Loucy (cell line): ENCODE measurements at regions not wholly inside any gene's neighbourhood (a gene's known extent, or its start where the extent isn't known, plus 50 kb on each side); places are given as distances from the start of the nearest gene placed in this dataset.

Source experiments
- H2AFZ ChIP-seq: fragments of 200-600 bp; sonication (generic); 2 replicates; pipeline ENCODE4 v1.6.0; 2016; ENCODE audit warnings: antibody characterized with exemption, mild to moderate bottlenecking, low read length, moderate library complexity
- H3F3A ChIP-seq: fragments of 200-600 bp; 2 replicates; pipeline ENCODE4 v1.6.0; 2016; ENCODE audit warnings: antibody characterized with exemption, low read depth, mild to moderate bottlenecking
- H3K27me3 ChIP-seq: fragments of 200-600 bp; sonication (generic); 2 replicates; pipeline ENCODE4 v1.6.1; 2014; ENCODE audit warnings: low read length, mild to moderate bottlenecking; ENCODE audit not compliant: insufficient read depth, poor library complexity, severe bottlenecking
- H3K36me3 ChIP-seq: fragments of 200-600 bp; sonication (generic); 2 replicates; pipeline ENCODE4 v1.6.1; 2016; ENCODE audit warnings: low read length; ENCODE audit not compliant: insufficient read depth
- H3K4me1 ChIP-seq: fragments of 200-600 bp; sonication (generic); 2 replicates; pipeline ENCODE4 v1.5.1; 2014; ENCODE audit warnings: low read length, mild to moderate bottlenecking; ENCODE audit not compliant: insufficient read depth, poor library complexity, severe bottlenecking
- H3K4me2 ChIP-seq: fragments of 200-600 bp; sonication (generic); 2 replicates; pipeline ENCODE4 v1.6.0; 2014; ENCODE audit warnings: antibody characterized with exemption, low read length, low read depth, mild to moderate bottlenecking; ENCODE audit not compliant: poor library complexity, severe bottlenecking
- H3K4me3 ChIP-seq: fragments of 200-600 bp; sonication (generic); 2 replicates; pipeline ENCODE4 v1.5.1; 2014; ENCODE audit warnings: low read length, mild to moderate bottlenecking, mixed read lengths; ENCODE audit not compliant: poor library complexity, severe bottlenecking
- H3K79me2 ChIP-seq: fragments of 200-600 bp; sonication (generic); 2 replicates; pipeline ENCODE4 v1.6.1; 2014; ENCODE audit warnings: low read length; ENCODE audit not compliant: insufficient read depth
- H3K9ac ChIP-seq: fragments of 200-600 bp; sonication (generic); 2 replicates; pipeline ENCODE4 v1.6.0; 2014; ENCODE audit warnings: mild to moderate bottlenecking, low read depth, low read length, moderate library complexity; ENCODE audit not compliant: poor library complexity, severe bottlenecking
- H3K9me2 ChIP-seq: fragments of 200-600 bp; sonication (generic); replicated peaks from 2 replicates; pipeline ENCODE4 v1.6.1; 2016; ENCODE audit warnings: low read depth, low read length, mixed read lengths
- H3K9me3 ChIP-seq: fragments of 200-600 bp; sonication (generic); 2 replicates; pipeline ENCODE4 v1.6.1; 2014; ENCODE audit warnings: mild to moderate bottlenecking, antibody characterized with exemption, low read length, low read depth; ENCODE audit not compliant: insufficient read depth
- H4K20me1 ChIP-seq: fragments of 200-600 bp; sonication (generic); 2 replicates; pipeline ENCODE4 v1.6.0; 2014; ENCODE audit warnings: antibody characterized with exemption, low read length, mild to moderate bottlenecking; ENCODE audit not compliant: insufficient read depth, poor library complexity, severe bottlenecking
- EZH2phosphoT487 ChIP-seq: fragments of 200-600 bp; IDR thresholded peaks from 2 replicates; pipeline ENCODE4 v1.6.1; 2018; ENCODE audit warnings: antibody characterized with exemption, mild to moderate bottlenecking, moderate library complexity, borderline replicate concordance
- TF ChIP-seq, protein P1 (sequence below): fragments of 200-600 bp; sonication (generic); conservative IDR thresholded peaks from 2 replicates; pipeline ENCODE4 v1.5.1; 2014; ENCODE audit warnings: mild to moderate bottlenecking, antibody characterized with exemption, low read length

DNA sequence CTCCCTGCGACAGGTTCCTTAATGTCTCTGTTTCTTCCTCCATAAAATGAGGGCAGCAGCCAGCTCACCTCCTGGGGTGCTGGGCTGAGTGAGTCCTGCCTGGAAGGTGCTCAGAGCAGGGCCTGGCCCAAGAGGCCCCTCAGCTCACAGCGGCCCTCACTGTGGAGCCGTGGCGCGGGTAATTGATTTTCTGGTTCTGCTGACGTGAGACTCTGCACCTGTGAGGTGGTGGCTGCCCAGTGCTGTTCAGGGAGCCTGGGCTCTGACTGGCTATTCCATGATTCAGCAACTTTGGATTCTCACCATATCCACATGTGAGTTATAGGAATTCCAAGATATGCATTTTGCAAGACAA, 266.6 kb downstream of the ADGRD1 start:
- Histone ChIP-seq H3K4me2 (peak overlapping the region; percentile 90), H3K4me1 (peaks cover 64% of the 10 kb centered on the region)

DNA sequence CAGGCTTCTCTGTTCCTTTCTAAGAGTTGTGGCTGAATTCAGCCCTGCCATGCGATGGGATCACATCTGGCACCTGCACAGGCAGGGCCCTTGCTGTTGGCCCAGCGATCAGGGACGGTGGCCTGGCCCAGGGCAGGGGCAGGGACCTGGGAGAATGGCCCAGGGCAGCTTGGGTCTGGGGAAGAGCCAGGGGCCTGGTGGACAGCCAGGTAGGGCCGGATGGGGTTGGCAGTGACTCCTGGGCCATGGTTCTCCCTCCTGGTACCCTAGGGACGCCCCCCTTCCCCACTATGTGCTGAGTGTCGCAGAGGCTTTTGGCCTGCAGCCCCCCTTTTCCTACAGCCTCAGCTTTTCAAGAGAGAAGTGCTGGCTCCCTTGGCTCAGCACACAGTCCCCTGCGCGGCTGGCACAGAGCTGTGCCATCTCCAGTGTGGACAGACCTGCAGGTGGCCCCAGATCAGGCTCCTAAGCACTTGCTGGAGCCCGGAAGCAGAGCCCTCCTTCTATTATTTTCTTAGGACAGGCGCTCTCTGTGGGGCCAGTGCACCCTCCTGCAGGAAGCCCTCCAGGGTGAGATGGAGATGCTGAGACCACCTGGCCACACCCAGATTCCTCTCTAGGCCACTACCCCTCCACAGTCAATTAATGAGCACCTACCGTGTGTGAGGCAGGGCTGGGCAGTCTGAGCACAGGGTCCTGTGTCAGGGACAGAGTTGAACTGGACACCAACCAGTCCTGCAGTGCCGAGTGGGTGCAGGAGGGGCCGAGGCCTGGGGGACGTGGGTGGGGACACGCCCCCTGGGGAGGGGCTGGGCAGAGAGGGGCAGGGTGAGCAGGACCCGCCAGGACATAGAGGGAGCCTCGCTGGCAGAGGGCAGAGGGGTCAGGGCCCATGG, 267.6 kb downstream of the ADGRD1 start:
- H3K27me3 ChIP-seq = no peaks in the 10 kb centered on the region
- TF ChIP-seq, protein P1, sequence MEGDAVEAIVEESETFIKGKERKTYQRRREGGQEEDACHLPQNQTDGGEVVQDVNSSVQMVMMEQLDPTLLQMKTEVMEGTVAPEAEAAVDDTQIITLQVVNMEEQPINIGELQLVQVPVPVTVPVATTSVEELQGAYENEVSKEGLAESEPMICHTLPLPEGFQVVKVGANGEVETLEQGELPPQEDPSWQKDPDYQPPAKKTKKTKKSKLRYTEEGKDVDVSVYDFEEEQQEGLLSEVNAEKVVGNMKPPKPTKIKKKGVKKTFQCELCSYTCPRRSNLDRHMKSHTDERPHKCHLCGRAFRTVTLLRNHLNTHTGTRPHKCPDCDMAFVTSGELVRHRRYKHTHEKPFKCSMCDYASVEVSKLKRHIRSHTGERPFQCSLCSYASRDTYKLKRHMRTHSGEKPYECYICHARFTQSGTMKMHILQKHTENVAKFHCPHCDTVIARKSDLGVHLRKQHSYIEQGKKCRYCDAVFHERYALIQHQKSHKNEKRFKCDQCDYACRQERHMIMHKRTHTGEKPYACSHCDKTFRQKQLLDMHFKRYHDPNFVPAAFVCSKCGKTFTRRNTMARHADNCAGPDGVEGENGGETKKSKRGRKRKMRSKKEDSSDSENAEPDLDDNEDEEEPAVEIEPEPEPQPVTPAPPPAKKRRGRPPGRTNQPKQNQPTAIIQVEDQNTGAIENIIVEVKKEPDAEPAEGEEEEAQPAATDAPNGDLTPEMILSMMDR = no peak
- TF ChIP-seq EZH2phosphoT487 = no peak
- H4K20me1 ChIP-seq = no peaks in the 10 kb centered on the region
- peak overlapping the region; percentile 89 for H3K9ac ChIP-seq
- peaks cover 67% of the 10 kb centered on the region for H3K4me1 ChIP-seq
- H3K79me2 ChIP-seq = peaks cover 43% of the 10 kb centered on the region; the same call in 1 of the 2 replicates
- peak overlapping the region; percentile 77 for H3K4me3 ChIP-seq
- H3K36me3 ChIP-seq = no peaks in the 10 kb centered on the region
- H3K4me2 ChIP-seq = peak overlapping the region; percentile 90
- no peaks in the 10 kb centered on the region for H3K9me2 ChIP-seq
- no peak overlapping the region for H2AFZ ChIP-seq
- H3K9me3 ChIP-seq = no peaks in the 10 kb centered on the region
- H3F3A ChIP-seq = peaks cover 16% of the 10 kb centered on the region

More for the DNA sequence above, 266.6 kb downstream of the ADGRD1 start:
- Histone ChIP-seq H3F3A (peaks cover 16% of the 10 kb centered on the region), H2AFZ (no peak overlapping the region), H3K79me2 (peaks cover 43% of the 10 kb centered on the region; the same call in 1 of the 2 replicates), H3K36me3 (no peaks in the 10 kb centered on the region), H3K9ac (peak overlapping the region; percentile 89), H3K9me2 (no peaks in the 10 kb centered on the region), H3K4me3 (peak overlapping the region; percentile 77), H3K27me3 (no peaks in the 10 kb centered on the region), H3K9me3 (no peaks in the 10 kb centered on the region), H4K20me1 (no peaks in the 10 kb centered on the region)
- TF ChIP-seq, protein P1 = no peak
- TF ChIP-seq EZH2phosphoT487 = no peak

DNA sequence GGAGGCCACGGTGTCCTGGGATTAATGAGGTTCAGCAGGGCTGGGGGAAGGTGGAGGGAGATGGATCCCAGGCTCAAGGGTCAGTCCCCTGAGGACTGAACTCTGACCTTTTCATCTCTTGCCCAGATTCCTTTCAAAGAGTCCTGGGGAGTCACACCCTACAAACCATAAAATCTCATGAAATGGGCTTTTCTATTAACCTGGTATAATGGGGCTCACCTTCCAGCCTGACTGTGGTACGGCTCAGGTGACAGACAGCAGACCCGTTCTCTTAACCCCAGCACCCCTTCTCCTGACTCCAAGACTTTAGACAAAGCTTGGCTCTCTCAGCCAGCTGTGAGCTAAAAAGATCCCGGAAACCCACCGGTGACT, 268.2 kb downstream of the ADGRD1 start:
- Histone ChIP-seq H3K79me2 (peaks cover 46% of the 10 kb centered on the region; the same call in 1 of the 2 replicates), H3K9ac (peak overlapping the region; percentile 89), H3K4me3 (peak overlapping the region; percentile 77), H3K4me2 (peak overlapping the region; percentile 90), H2AFZ (no peak overlapping the region), H3K9me3 (no peaks in the 10 kb centered on the region), H4K20me1 (no peaks in the 10 kb centered on the region), H3K4me1 (peaks cover 71% of the 10 kb centered on the region), H3K9me2 (no peaks in the 10 kb centered on the region), H3F3A (peaks cover 16% of the 10 kb centered on the region), H3K27me3 (no peaks in the 10 kb centered on the region), H3K36me3 (no peaks in the 10 kb centered on the region)
- TF ChIP-seq EZH2phosphoT487 = no peak
- TF ChIP-seq, protein P1 = no peak
